CD14-positive monocyte (primary cell): ENCODE measurements at regions not wholly inside any gene's neighbourhood (a gene's known extent, or its start where the extent isn't known, plus 50 kb on each side); places are given as distances from the start of the nearest gene placed in this dataset.

ENCODE experiments used
- DNase-seq, 3 donors: peaks; one replicate each; pipeline ENCODE4 v3.0.0-alpha.2; 2011 to 2022
- H2AFZ ChIP-seq: 2 replicates; pipeline ENCODE4 v1.6.0; 2012; ENCODE audit warnings: mild to moderate bottlenecking, low read depth, low read length, inconsistent platforms; ENCODE audit not compliant: insufficient read depth, poor library complexity, severe bottlenecking
- H3K27ac ChIP-seq, 2 donors: 1 replicate in 1 of 2; 2 replicates in 1 of 2; pipeline ENCODE4 v1.5.1; 2012 to 2013; ENCODE audit warnings: low read length in 2 of 2, control low read depth in 1 of 2, inconsistent platforms in 1 of 2, low read depth in 1 of 2, mild to moderate bottlenecking in 1 of 2
- H3K27me3 ChIP-seq, 2 donors: one replicate each; pipeline versions ENCODE4 v1.6.0 to v1.6.1; 2011 to 2013; ENCODE audit warnings: low read length in 2 of 2; ENCODE audit not compliant: control insufficient read depth in 2 of 2, insufficient read depth in 2 of 2
- H3K36me3 ChIP-seq, 2 donors: replicated peaks in 1 of 2; 1 replicate in 1 of 2; 2 replicates in 1 of 2; pipeline versions ENCODE4 v1.5.1 to v1.6.1; 2012 to 2013; ENCODE audit warnings: low read length in 2 of 2, control low read depth in 1 of 2, inconsistent platforms in 1 of 2, mild to moderate bottlenecking in 1 of 2; ENCODE audit not compliant: insufficient read depth in 2 of 2, control insufficient read depth in 1 of 2
- H3K4me1 ChIP-seq, 2 donors: 1 replicate in 1 of 2; 2 replicates in 1 of 2; pipeline versions ENCODE4 v1.5.1 to v1.6.1; 2012 to 2013; ENCODE audit warnings: low read length in 2 of 2, control low read depth in 1 of 2, inconsistent platforms in 1 of 2, mild to moderate bottlenecking in 1 of 2, moderate library complexity in 1 of 2; ENCODE audit not compliant: insufficient read depth in 2 of 2, control insufficient read depth in 1 of 2
- H3K4me2 ChIP-seq: replicated peaks from 2 replicates; pipeline ENCODE3; 2012; ENCODE audit warnings: low read length, moderate library complexity, mild to moderate bottlenecking; ENCODE audit not compliant: poor library complexity, severe bottlenecking; ENCODE audit errors: extremely low read depth
- H3K4me3 ChIP-seq, 3 experiments: fragments of 200-600 bp in 1 of 3; sonication (generic) in 1 of 3; replicated peaks in 1 of 3; 1 replicate in 2 of 3; 2 replicates in 1 of 3; pipeline ENCODE4 v1.5.1; 2011 to 2013; ENCODE audit warnings: low read length in 3 of 3, mild to moderate bottlenecking in 3 of 3, control low read depth in 2 of 3, low read depth in 2 of 3, inconsistent platforms in 1 of 3, moderate library complexity in 1 of 3
- H3K79me2 ChIP-seq: 2 replicates; pipeline ENCODE4 v1.6.0; 2012; ENCODE audit warnings: mild to moderate bottlenecking, control low read depth, inconsistent platforms, low read length, moderate library complexity; ENCODE audit not compliant: insufficient read depth
- H3K9ac ChIP-seq: 2 replicates; pipeline ENCODE4 v1.6.0; 2017; ENCODE audit warnings: low read length, mild to moderate bottlenecking; ENCODE audit not compliant: insufficient read depth, poor library complexity, severe bottlenecking
- H3K9me3 ChIP-seq, 2 donors: replicated peaks in 1 of 2; 1 replicate in 1 of 2; 2 replicates in 1 of 2; pipeline versions ENCODE4 v1.5.1 to v1.6.1; 2012 to 2013; ENCODE audit warnings: low read length in 2 of 2, control low read depth in 1 of 2; ENCODE audit not compliant: control insufficient read depth in 1 of 2, insufficient read depth in 1 of 2
- H4K20me1 ChIP-seq: 2 replicates; pipeline ENCODE4 v1.6.0; 2012; ENCODE audit warnings: mild to moderate bottlenecking, low read length, control low read depth, moderate library complexity; ENCODE audit not compliant: insufficient read depth
- H3K27ac Mint-ChIP-seq, 7 donors: one replicate each; pipeline ENCODE4 v1.8.0; 2020; ENCODE audit warnings: mild to moderate bottlenecking in 7 of 7, mixed read lengths in 7 of 7, moderate library complexity in 6 of 7, inconsistent platforms in 2 of 7
- H3K27me3 Mint-ChIP-seq, 3 donors: one replicate each; pipeline ENCODE4 v1.8.0; 2021 to 2022; ENCODE audit warnings: low read depth in 3 of 3, mild to moderate bottlenecking in 3 of 3, mixed read lengths in 3 of 3, moderate library complexity in 3 of 3, inconsistent platforms in 1 of 3
- H3K36me3 Mint-ChIP-seq, 2 donors: one replicate each; pipeline ENCODE4 v1.8.0; 2020; ENCODE audit warnings: mixed read lengths in 2 of 2, inconsistent platforms in 1 of 2, mild to moderate bottlenecking in 1 of 2
- H3K4me1 Mint-ChIP-seq: one replicate; pipeline ENCODE4 v1.8.0; 2020; ENCODE audit warnings: mild to moderate bottlenecking, mixed read lengths
- H3K4me3 Mint-ChIP-seq, 2 donors: one replicate each; pipeline ENCODE4 v1.8.0; 2020; ENCODE audit warnings: mild to moderate bottlenecking in 2 of 2, mixed read lengths in 2 of 2, moderate library complexity in 1 of 2
- H3K9me3 Mint-ChIP-seq, 7 donors: one replicate each; pipeline ENCODE4 v1.8.0; 2020 to 2022; ENCODE audit warnings: mixed read lengths in 7 of 7, mild to moderate bottlenecking in 6 of 7, moderate library complexity in 6 of 7, inconsistent platforms in 2 of 7
- WGBS: methylation state at CpG from one replicate; pipeline ENCODE4 v1.1.5; 2013; ENCODE audit warnings: missing lambda C conversion rate; ENCODE audit not compliant: insufficient coverage; 5-methylcytosine and 5-hydroxymethylcytosine counted together
- intact Hi-C, 2 donors: fragments of 100-400 bp; cut with micrococcal nuclease; formaldehyde crosslinking; loops; one replicate each; pipeline versions ENCODE4 v1.15.0 to v1.15.1; 2023
- TF ChIP-seq, protein P1 (sequence below): fragments of 200-600 bp; IDR thresholded peaks from one replicate; pipeline ENCODE4 v1.8.0; 2022; ENCODE audit warnings: antibody characterized with exemption, mild to moderate bottlenecking

DNA sequence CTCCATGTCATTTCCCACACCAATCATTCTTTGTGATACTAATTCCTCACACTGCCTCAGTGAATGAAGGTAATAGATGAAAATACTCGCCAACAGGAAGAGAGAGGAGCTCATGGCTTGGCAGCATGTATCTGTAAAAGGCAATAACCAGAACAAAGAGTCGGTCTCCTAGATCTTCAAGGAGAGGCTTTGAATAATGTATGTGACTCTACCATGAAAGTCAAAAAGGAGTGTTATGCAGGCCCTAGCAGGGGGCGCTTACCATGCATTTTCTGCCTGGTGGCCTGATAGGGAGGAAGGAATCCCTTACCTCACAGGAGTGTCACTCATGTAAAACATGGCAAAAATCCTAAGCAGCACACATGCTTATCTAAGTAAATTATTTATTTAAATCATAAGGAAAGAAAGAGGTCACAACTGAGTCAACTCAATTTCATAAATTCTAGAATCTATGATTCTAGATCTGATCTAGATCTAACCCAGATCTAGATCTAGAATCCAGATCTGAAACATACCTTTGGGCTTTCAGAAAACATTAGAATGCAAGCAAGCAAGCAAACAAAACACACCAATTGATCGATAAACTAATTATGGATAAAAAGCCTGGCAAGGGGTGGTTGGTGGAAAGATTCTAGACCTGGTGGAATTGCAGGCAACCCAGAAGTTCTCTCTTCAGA, 226.3 kb upstream of the KLF6 start:
- no peak overlapping the region for H3K4me2 ChIP-seq
- H3K4me3 Mint-ChIP-seq = no peak overlapping the region
- no peak overlapping the region for H3K4me3 ChIP-seq
- H3K9me3 Mint-ChIP-seq = peaks cover 0 to 7% (median 4%) of the 10 kb centered on the region in 7 donors
- no peaks in the 10 kb centered on the region for H4K20me1 ChIP-seq
- DNase-seq = no peak
- H3K4me1 Mint-ChIP-seq = peaks cover 7% of the 10 kb centered on the region
- H3K79me2 ChIP-seq = no peaks in the 10 kb centered on the region
- H3K36me3 ChIP-seq = no peaks in the 10 kb centered on the region
- no peak overlapping the region for H3K27ac ChIP-seq
- intact Hi-C loops = no loop called here
- no peaks in the 10 kb centered on the region for H3K36me3 Mint-ChIP-seq
- no peak overlapping the region for H3K9ac ChIP-seq
- H3K27me3 Mint-ChIP-seq = peaks cover 2 to 4% (median 2%) of the 10 kb centered on the region in 3 donors
- 100% methylated on average over 1 of the region's 4 CpGs for WGBS
- no peaks in the 10 kb centered on the region for H3K27me3 ChIP-seq
- TF ChIP-seq, protein P1, sequence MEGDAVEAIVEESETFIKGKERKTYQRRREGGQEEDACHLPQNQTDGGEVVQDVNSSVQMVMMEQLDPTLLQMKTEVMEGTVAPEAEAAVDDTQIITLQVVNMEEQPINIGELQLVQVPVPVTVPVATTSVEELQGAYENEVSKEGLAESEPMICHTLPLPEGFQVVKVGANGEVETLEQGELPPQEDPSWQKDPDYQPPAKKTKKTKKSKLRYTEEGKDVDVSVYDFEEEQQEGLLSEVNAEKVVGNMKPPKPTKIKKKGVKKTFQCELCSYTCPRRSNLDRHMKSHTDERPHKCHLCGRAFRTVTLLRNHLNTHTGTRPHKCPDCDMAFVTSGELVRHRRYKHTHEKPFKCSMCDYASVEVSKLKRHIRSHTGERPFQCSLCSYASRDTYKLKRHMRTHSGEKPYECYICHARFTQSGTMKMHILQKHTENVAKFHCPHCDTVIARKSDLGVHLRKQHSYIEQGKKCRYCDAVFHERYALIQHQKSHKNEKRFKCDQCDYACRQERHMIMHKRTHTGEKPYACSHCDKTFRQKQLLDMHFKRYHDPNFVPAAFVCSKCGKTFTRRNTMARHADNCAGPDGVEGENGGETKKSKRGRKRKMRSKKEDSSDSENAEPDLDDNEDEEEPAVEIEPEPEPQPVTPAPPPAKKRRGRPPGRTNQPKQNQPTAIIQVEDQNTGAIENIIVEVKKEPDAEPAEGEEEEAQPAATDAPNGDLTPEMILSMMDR = no peak
- no peaks in the 10 kb centered on the region for H3K9me3 ChIP-seq
- H3K4me1 ChIP-seq = peaks cover 3 to 6% of the 10 kb centered on the region in 2 donors
- no peak overlapping the region for H3K27ac Mint-ChIP-seq
- H2AFZ ChIP-seq = no peak overlapping the region

DNA sequence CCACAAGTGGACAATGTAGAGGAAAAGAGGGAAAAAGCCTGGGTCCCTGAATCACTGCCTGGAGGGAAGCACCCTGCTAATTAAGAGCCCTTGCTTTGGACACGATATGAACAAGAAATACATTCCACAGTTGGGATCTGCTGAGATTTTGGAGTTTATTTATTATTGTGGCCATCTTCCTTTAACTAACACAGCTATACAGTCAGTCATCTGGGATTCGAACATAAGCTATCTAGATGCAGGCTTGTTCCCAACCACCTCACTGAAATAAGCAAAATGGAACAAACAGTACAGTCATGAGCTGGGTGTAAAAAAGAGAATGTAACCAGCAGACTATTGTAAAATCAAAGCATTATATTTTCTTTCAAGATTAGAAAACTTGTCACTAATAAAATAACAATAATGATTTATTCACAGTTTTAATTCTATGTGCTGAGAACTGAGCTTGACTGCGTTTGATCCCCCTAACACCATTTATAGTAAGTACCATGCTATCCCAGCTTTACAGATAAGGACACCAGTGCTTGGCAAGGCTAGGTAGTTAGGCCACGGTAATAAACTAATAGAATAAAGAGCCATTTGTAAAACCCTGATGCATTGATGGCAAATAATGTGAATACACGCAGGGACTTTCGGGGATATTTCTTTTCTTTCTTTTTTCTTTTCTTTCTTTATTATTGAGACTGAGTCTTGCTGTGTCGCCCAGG, 223.8 kb upstream of the KLF6 start:
- H2AFZ ChIP-seq = no peak overlapping the region
- H4K20me1 ChIP-seq = no peaks in the 10 kb centered on the region
- Mint-ChIP-seq H3K27me3 (peaks cover 0 to 8% (median 2%) of the 10 kb centered on the region in 3 donors), H3K27ac (no peak overlapping the region), H3K9me3 (peaks cover 0 to 7% (median 4%) of the 10 kb centered on the region in 7 donors), H3K4me3 (no peak overlapping the region), H3K36me3 (no peaks in the 10 kb centered on the region), H3K4me1 (peaks cover 17% of the 10 kb centered on the region)
- intact Hi-C loops = no loop called here
- H3K4me2 ChIP-seq = no peak overlapping the region
- no peaks in the 10 kb centered on the region for H3K79me2 ChIP-seq
- DNase-seq = no peak
- WGBS = 83% methylated on average over 1 of the region's 7 CpGs
- H3K27ac ChIP-seq = no peak overlapping the region
- peaks cover 14 to 16% of the 10 kb centered on the region in 2 donors for H3K4me1 ChIP-seq
- H3K27me3 ChIP-seq = no peaks in the 10 kb centered on the region
- no peaks in the 10 kb centered on the region for H3K36me3 ChIP-seq
- TF ChIP-seq, protein P1 = no peak
- H3K9me3 ChIP-seq = no peaks in the 10 kb centered on the region
- no peak overlapping the region for H3K9ac ChIP-seq
- no peak overlapping the region for H3K4me3 ChIP-seq
